ENCODE measurements at regions not wholly inside any gene's neighbourhood (a gene's known extent, or its start where the extent isn't known, plus 50 kb on each side); places are given as distances from the start of the nearest gene placed in this dataset.
"Not testable (repeated sequence)": the region's sequence is repeated elsewhere in the genome, so short reads cannot be mapped to it uniquely, and the experiment has no call there.

DNA sequence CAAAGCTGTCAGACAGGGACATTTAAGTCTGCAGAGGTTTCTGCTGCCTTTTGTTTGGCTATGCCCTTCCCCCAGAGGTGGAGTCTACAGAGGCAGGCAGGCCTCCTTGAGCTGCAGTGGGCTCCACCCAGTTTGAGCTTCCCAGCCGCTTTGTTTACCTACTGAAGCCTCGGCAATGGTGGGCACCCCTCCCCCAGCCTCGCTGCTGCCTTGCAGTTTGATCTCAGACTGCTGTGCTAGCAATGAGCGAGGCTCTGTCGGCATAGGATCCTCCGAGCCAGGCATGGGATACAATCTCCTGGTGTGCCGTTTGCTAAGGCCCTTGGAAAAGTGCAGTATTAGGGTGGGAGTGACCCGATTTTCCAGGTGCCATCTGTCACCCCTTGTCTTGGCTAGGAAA is 149.4 kb upstream of the PGRMC2 start:
- not testable (repeated sequence) for DNase-seq

DNA sequence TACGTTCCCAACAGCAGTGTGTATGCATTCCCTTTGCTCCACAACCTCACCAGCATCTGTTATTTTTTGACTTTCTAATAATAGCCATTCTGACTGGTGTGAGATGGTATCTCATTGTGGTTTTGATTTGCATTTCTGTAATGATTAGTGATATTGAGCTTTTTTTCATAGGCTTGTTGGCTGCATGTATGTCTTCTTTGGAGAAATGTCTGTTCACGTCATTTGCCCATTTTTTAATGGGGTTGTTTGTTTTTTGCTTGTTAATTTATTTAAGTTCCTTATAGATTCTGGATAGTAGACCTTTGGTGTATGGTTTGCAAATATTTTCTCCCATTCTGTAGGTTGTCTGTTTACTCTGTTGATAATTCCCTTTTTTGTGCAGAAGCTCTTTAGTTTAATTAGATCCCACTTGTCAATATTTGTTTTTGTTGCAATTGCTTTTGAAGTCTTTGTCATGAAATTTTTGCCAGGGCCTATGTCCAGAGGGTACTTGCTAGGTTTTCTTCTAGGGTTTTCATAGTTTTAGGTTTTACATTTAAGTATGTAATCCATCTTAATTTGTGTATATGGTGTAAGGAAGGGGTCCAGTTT is 141.5 kb upstream of the PGRMC2 start:
- not testable (repeated sequence) for DNase-seq

DNA sequence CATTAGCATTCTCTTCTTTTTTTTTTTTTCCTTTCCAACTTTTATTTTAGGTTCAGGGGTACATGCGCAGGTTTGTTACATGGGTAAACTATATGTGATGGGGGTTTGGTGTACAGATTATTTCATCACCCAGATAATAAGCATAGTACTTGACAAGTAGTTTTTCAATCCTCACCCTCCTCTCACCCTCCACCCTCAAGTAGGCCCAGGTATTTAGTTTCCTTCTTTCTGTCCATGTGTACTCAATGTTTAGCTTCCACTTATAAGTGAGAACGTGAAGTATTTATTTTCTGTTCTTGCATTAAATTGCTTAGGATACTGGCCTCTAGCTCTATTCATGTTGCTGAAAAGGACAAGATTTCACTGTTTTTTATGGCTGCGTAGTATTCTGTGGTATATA is 140.8 kb upstream of the PGRMC2 start:
- no peak for DNase-seq

DNA sequence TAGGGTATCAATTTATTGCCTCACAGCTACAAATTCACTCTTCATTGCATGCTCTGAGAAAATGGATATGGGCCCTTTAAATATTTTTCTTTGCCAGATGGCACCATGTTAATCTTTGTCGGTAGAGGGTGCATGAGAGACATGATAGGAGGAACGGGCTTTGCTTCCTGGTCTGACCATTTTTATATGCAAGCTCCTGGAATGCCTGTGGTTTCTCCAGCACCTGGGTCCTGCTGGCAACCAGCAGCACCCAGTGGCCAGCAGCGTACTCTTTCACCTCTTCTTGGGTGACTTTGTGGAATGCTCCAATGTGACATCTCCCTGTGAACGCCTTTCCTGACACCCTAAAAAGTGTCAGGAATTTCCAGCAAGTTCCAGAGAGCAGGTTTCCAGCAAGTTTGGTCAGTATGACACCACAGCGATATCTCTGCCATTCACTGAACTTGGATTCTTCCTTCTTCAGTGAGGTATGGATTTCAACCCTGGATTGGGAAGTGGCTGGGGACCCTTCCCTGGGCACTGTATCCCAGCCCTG is 140.3 kb upstream of the PGRMC2 start:
- DNase-seq: peak; percentile 47

DNA sequence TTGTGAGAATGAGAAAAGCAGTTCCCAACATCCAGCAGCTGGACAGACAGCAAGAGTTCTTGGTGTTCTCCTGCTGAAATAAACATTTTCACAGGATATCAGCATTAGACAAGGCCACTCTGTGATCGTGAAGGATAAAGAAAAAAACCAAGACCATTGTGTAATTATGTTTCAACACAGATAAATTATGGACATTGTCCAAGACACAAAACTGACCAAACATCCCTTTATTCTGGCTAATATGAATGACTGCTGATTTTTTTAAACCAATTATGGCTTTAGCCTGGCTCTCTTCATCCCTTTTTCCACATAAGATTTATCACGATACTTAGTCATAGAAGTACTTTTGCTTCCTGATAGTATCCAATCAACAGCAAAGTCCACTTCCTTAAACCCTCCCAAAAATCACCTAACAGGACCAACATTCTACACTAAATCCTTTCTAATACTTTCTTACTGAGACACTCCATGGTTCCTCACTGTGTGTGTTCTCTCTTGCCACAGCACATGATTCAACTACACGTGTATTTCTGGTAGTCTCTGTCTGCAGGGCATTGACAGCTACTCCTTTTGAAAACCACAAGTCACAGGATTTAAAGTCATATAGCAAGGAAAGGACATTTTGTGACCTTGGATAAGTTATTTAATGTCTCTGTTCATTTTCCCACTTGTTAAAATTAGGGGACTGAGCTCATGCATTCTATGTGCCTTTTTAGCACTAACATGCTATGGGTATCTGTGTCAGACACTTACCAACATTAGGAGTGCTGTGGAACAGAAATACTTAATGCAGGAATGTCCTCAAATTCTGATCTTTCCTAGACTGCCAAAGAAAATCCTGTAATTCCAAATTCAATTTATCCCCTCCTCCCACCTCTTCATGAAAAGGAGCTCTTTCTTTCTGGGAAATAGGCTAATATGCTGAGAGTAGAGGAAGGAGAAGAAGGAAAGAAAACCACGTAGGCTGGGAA is 137.2 kb upstream of the PGRMC2 start:
- DNase-seq: no peak

DNA sequence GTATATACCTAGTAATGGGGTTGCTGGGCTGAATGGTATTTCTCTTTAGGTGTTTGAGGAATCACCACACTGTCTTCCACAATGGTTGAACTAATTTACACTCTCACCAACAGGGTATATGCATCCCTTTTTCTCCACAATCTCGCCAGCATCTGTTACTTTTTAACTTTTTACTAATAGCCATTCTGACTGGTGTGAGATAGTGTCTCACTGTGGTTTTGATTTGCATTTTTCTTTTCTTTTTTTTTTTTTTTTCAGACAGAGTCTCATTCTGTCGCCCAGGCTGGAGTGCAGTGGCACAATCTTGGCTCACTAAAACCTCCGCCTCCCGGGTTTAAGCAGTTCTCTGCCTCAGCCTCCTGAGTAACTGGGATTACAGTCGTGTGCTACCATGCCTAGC is 134.7 kb upstream of the PGRMC2 start:
- not testable (repeated sequence) for DNase-seq

DNA sequence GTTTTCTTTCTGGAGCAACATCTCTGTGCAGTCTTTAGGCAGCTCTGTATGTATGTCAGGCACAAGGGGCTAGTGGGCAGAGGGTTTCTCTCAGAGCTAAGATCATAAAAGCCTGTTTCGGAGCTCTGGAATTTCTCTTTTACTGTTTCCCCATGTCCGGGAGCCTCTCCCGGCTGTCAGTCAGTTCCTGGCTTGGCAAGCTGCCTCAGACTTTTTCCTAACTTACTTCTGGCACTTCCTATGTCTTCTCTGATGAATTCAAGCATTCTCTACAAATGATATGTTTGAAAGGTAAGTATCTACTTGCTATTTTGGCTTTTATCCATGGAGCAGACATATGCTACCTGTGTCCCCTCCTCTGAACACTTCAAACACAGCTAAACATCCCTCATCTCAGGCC is 129.3 kb upstream of the PGRMC2 start:
- DNase-seq: no peak

DNA sequence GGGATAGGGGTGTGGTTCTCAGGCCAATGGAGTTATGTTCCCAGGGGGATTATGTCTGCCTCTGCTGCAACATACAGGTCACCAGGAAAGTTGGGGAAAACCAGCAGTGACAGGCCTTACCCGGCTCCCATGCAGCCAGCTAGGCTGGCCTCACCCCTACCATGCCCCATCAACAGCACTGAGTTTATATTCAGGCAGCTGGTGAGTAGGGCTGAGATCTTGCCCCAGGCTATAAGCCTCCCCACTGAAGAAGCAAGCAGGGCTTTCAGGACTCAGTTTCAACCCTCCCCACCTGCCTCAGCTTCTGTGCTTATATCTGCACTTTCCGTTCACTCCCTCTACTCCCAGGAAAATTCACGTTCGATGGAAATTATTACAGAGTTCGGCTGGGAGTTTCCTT is 122.4 kb upstream of the PGRMC2 start:
- no peak for DNase-seq

DNA sequence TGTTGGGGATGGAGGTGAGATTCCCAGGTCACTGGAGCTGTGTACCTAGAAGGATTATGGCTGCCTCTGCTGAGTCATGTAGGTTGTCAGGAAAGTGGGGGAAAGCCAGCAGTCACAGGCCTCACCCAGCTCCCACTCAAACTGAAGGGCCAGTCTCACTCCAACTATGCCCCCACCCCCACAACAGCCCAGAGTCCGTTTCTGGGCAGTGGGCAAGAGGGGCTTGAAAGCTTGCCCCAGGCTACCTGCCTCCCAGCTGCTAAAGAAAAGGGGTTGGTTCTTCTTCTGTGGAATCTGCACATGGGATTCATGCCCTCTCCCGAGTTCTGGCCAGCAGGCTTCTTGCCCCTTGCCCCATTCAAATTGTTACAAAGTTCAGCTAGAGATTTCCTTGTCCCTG is 116.0 kb upstream of the PGRMC2 start:
- DNase-seq: no peak

DNA sequence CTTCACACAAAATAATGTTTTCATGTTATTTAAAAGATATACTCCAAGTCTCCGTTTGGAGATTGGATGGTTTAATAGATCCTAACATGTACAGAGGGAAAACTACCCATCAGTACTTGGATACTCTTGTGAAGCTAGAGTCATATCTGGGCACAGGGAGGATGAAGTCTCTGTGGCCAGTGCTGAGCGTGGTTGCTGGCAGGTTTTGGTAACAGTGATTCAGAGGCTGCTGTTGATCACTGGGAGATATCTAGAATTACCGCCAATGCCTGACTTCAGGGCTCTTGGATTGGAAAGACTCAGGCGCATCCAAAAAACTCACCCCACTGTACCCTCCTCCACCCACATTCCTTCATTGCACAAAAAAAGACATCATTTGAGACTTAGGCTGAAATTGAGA is 107.2 kb upstream of the PGRMC2 start:
- DNase-seq: no peak

DNA sequence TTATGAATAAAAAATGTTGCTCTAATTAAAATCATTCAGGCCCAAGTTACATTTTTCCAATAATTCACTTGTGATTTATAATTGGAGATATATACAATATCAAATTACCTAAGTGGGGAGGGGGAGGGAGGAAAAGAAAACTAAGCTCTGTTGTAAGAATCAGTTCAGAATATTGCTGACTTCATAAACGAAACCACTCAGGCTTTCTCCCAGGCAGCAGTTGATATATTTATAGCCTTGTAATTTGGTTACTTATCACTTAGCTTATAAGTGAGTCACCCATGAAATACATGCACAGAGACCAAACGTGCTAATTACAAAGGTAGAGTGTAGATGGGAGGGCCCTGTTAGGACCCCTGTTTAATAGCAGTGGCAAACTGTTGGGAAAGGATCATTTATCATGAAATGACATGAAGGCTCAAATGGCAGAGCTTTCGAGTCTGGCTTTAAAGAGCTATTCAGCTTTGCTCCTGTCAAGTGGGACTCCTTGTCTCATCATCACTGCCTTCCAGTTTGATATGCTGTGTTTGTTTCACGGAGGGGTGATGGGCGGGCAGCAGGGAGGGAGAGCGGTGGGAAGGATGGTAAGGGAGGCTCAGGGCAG is 105.6 kb upstream of the PGRMC2 start:
- peak; percentile 44 for DNase-seq

DNA sequence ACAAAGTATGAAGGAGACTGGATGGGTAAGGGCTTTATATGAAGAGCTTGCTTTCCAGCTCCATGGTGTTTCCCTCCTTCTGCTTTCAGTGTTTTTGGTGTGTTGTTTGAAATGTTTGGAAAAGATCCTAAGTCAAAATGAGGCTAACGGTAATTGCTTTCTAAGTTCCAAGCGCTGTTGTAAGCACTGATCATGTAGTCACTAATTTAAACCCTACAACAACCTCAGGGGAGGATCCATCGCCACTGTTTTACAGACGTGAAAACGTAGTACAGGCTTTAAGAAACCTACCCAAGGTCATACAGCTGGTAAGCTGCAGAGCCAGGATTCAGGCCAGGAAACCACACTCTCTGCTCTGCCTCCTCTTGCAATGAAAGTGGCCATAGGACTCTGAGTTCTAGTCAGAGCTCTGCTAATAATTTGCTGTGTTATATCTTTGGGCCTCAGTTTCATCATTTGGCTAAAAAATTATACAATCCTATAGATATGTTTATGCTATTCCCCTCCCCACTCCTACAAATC is 102.9 kb upstream of the PGRMC2 start:
- DNase-seq: no peak

DNA sequence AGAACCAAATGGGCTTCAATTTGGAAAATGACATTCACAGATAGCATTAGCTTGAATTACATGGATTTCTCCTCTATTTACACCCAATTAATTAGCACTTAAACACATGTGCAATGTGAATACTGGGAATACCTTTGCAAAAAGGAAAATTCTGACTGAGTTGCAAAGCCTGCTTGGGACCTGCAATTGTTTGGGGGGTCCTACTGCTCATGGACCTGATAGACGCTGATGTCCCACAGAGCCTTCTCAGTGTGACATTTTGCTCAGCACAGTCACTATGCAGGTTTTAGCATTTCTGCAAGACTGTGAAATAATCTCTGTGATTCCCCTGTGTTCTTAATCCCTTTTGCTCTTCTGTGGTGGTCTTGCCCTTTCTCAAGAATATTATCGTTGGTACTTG is 101.2 kb upstream of the PGRMC2 start:
- no peak for DNase-seq

DNA sequence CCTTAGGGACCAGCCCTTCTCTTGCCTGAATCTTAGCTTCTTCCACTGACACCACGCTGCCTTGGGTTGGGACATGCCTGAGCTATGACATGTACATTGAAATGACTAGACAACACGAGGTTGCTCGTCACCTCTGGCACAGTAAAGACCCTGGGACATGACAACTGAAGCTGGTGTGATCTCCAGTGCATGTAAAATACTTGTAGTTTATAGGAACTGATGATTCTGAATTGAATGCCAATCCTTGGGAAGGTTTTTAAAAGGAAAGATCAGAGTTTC is 100.7 kb upstream of the PGRMC2 start:
- DNase-seq: no peak

DNA sequence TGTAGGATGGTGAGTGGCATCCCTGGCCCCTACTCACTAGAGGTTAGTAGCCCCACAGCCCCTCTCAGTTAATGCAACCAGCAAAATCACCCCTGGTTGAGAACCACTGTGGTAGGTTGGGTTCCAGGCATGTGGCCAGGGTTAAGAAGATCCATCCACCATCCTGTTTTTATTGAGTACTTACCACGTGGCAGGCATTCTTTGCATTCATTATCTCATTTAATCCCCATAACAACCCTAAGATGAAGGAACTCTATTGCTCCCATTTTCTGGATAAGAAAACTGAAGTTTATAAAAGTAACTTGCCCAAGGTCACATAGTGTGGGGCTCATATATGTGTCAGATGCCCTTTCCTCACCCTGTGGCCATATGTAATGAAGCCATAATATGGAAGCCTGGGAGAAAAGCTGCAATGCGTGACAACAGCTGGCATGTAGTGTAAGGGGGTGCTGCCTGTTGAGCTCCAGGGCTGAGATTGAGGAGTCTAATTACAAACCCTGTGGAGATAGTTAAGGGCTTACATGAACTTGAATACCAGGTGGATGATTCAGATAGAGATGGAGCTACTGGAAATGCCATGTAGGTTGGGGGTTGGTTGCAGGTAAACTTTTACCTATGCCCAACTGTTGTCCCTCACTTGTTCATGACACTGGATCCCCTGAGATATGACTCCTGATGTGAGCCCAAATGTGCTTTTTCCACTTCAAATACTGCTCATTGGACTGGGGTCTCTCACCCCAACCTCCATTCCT is 100.2 kb upstream of the PGRMC2 start:
- peak; percentile 65 for DNase-seq

DNA sequence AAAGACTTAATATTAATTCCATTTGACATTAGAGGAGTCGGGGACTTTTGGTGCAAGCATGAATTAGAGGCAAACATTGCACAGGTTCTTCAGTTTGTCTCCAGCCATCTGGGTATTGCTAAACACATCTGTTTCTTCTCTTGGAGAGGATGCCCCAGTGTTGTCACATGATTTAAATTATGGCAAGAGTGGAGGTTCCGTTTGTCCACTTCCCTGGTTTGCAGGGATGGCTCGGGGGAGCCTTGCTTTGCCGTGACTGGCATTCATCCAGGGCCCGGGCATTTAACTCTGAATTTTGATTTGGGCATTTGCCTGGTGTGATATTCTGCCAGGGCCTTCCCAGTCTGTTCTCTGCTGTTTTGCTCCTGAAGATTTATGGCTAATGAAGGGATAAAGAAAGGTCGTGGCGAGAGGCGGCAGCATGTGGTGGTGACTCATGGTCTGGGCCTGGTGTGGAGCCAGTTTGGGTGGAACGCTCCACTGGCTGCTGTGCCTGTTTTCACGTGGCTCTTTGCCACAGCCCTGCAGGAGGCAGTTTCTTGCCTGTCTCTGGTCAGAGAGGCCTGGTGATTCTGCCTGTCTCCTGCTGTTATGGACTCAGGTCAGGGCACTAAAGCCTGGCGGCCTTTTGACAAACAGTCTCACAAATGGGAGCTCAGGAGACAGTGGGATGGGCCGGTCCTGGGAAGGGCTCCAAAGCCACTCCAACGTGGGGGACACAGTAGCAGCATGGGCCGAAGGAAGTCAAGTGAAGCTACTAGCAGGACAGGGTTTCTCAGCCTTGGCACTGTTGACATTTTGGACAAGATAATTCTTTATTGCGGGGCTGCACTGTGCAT is 99.4 kb upstream of the PGRMC2 start:
- peak; percentile 99 for DNase-seq

DNA sequence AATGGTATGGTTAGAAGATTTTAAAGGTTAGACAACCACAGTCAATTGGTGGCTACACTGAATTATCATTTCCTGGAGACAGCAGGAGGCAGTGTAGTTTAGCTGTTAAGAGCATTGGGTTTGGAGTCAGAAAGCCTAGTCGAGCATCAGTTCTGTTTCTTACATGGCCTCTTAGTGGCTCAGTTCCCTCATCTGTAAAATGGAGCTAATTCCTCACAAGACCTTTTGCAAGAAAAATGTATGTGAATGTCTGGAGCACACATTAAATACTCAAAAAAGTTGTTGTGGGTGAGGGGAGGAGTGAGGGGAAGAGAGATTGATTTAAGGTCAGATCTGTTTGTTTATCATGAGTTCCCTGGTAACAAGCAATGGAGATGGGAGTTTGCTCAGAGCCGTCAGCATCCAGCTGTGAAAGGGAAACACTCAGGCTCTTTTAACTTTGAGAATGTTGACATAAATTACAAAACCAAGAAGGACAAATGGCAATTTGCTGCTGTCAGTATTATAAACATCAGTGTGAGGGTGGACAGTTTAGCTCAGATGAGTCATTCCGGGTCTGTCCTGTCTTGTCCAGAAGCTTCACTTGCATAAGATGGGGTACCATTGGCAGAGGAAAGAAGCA is 98.2 kb upstream of the PGRMC2 start:
- no peak for DNase-seq

DNA sequence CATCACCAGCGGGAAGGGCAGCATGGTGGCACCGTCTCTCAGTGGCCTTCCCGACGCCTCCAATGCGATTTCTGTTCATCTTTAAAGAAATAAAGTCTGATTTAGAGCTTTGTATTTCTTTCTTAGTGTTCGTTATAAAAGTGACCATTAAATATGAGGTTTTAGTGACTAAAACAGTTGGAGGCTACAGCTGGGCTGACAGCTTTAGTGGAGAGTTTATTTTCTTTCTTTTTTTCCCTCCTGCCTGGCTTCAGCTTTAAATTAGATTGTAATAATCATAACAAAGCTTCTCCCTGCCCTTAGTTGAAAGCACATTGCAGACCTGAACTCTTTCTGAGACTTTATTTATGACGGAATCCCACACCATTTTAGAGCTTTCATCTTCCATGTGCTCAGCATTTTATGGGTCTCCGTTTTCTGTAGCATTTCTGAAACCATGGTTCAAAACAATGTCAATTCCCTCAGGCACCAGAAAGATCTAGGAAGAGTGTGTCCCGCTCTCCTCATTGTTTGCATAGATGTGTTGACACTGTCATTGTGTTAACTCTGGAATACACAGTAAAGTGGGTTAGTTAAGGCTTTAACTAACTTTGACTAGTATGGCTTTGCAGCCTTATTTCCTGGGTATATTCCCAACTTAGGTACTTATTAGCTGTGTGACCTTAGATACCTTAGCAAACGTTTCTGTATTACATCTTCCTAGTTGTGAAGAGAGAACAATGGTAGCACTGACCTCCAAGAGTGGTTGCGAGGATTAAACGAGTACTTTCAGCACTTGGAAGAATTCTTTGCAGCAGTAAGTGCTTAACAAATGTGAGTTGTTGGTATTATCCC is 97.4 kb upstream of the PGRMC2 start:
- no peak for DNase-seq

DNA sequence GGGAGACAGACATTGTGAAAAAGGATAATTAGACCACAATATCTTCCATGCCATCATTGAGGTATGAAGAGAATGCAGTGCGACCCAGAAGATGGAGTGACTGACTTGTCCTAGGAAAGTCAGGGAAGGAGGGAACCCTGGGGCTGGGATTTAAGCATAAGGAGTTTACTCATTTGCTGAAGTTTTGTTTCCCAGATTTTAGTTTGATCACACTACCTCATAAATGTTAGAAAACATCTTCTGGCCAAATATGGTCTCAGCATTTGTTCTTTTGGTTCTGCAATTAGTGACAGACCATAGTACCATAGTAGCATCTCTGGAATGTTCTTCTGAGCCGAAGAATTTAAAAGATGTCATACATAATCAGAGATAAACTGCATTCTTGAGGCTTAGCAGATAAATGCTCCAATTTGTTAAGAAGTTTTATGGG is 96.5 kb upstream of the PGRMC2 start:
- no peak for DNase-seq

DNA sequence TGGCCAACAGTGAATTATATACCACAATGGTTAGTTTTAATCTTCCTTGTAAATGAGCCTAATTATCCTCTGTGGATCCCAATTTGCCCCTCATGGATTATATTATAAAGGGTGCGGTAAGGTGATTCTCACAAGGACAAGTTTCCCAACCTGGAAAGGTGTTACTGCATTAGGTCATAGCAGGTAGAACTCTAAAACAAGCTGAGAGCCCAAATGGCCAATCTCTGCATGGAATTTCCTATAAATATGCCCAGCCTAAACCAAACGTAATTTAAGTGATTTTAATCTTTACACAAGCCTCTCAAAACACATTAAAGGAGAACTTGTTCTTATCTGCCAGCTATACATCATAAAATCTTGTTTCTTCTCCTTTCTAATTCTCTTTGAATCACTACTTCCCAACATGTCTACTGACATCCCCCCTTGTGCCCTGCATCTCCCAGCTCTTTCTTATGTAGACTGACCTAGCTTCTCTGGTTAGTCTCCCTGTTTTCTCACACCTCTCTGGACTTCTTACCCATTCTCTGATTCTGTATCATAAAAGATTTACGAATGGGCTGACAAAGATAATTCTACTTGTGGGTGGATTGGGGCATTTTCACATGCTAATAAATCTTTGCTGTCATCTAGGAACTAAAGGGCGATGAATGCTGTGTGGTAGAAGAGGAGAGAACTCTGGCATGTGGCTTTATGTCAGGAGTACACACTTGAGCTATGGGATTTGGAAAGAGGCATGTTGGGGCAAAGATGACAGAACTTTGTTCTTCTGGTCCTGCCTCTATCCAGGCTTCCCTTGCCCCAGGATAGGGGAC is 94.3 kb upstream of the PGRMC2 start:
- no peak for DNase-seq
